Mesenchymal stem cell (in vitro differentiated cells and primary cell): ENCODE measurements at regions not wholly inside any gene's neighbourhood (a gene's known extent, or its start where the extent isn't known, plus 50 kb on each side); places are given as distances from the start of the nearest gene placed in this dataset.
"Not testable (repeated sequence)": the region's sequence is repeated elsewhere in the genome, so short reads cannot be mapped to it uniquely, and the experiment has no call there.

Experiments
- DNase-seq: peaks from one replicate; pipeline ENCODE4 v3.0.0-alpha.2; 2013
- H2AFZ ChIP-seq: one replicate; pipeline ENCODE4 v1.6.1; 2013; ENCODE audit warnings: low read depth, mild to moderate bottlenecking, control low read depth, inconsistent platforms, low read length, moderate library complexity
- H2AK5ac ChIP-seq: 2 replicates; pipeline ENCODE4 v1.6.1; 2013; ENCODE audit warnings: low read length, moderate library complexity, mild to moderate bottlenecking, inconsistent platforms; ENCODE audit not compliant: severe bottlenecking
- H2BK120ac ChIP-seq: one replicate; pipeline ENCODE4 v1.6.1; 2013; ENCODE audit warnings: low read depth, mild to moderate bottlenecking, inconsistent platforms, low read length, moderate library complexity
- H2BK12ac ChIP-seq, 2 experiments: one replicate each; pipeline ENCODE4 v1.6.1; 2013; ENCODE audit warnings: inconsistent platforms in 2 of 2, low read length in 2 of 2, mild to moderate bottlenecking in 2 of 2, moderate library complexity in 2 of 2, control low read depth in 1 of 2
- H2BK15ac ChIP-seq: one replicate; pipeline ENCODE4 v1.6.1; 2013; ENCODE audit warnings: mild to moderate bottlenecking, low read depth, inconsistent platforms; ENCODE audit not compliant: poor library complexity, severe bottlenecking
- H2BK5ac ChIP-seq: 2 replicates; pipeline ENCODE4 v1.6.1; 2013; ENCODE audit warnings: low read depth, mild to moderate bottlenecking, low read length, control low read depth, inconsistent platforms; ENCODE audit not compliant: poor library complexity, severe bottlenecking
- H3K14ac ChIP-seq, 2 experiments: one replicate each; pipeline ENCODE4 v1.6.1; 2013; ENCODE audit warnings: inconsistent platforms in 2 of 2, low read length in 2 of 2, control low read depth in 1 of 2, mild to moderate bottlenecking in 1 of 2, moderate library complexity in 1 of 2
- H3K18ac ChIP-seq, 2 experiments: one replicate each; pipeline ENCODE4 v1.6.1; 2013; ENCODE audit warnings: inconsistent platforms in 2 of 2, low read length in 2 of 2, control low read depth in 1 of 2, low read depth in 1 of 2, mild to moderate bottlenecking in 1 of 2
- H3K23ac ChIP-seq, 2 experiments: one replicate each; pipeline ENCODE4 v1.6.1; 2013; ENCODE audit warnings: inconsistent platforms in 2 of 2, low read length in 2 of 2, mild to moderate bottlenecking in 2 of 2, moderate library complexity in 2 of 2, control low read depth in 1 of 2
- H3K27ac ChIP-seq: 2 replicates; pipeline ENCODE4 v1.5.1; 2013; ENCODE audit warnings: mild to moderate bottlenecking, moderate library complexity, low read length, control low read depth, inconsistent platforms; ENCODE audit not compliant: poor library complexity, severe bottlenecking
- H3K27me3 ChIP-seq, 2 experiments: 2 replicates each; pipeline versions ENCODE4 v1.6.1 to v1.7.0; 2013; ENCODE audit warnings: low read length in 2 of 2, mild to moderate bottlenecking in 2 of 2, moderate library complexity in 2 of 2, control low read depth in 1 of 2, inconsistent platforms in 1 of 2; ENCODE audit not compliant: control insufficient read depth in 1 of 2, insufficient read depth in 1 of 2
- H3K36me3 ChIP-seq, 2 experiments: 2 replicates each; pipeline versions ENCODE4 v1.6.1 to v1.7.0; 2013; ENCODE audit warnings: low read length in 2 of 2, control low read depth in 1 of 2, inconsistent platforms in 1 of 2, low read depth in 1 of 2, mild to moderate bottlenecking in 1 of 2; ENCODE audit not compliant: insufficient read depth in 2 of 2, control insufficient read depth in 1 of 2
- H3K4ac ChIP-seq, 2 experiments: one replicate each; pipeline ENCODE4 v1.6.1; 2013; ENCODE audit warnings: inconsistent platforms in 2 of 2, low read length in 2 of 2, mild to moderate bottlenecking in 2 of 2, moderate library complexity in 2 of 2, control low read depth in 1 of 2, low read depth in 1 of 2
- H3K4me1 ChIP-seq: 2 replicates; pipeline ENCODE4 v1.6.1; 2013; ENCODE audit warnings: low read depth, low read length, control low read depth; ENCODE audit not compliant: control insufficient read depth, insufficient read depth
- H3K4me2 ChIP-seq: 2 replicates; pipeline ENCODE4 v1.6.1; 2013; ENCODE audit warnings: low read length, mild to moderate bottlenecking, inconsistent platforms; ENCODE audit not compliant: poor library complexity, severe bottlenecking
- H3K4me3 ChIP-seq, 2 experiments: 2 replicates each; pipeline versions ENCODE4 v1.5.1 to v1.7.0; 2013; ENCODE audit warnings: low read length in 2 of 2, mild to moderate bottlenecking in 2 of 2, control low read depth in 1 of 2, low read depth in 1 of 2; ENCODE audit not compliant: insufficient read depth in 1 of 2
- H3K79me1 ChIP-seq: replicated peaks from 2 replicates; pipeline ENCODE4 v1.6.1; 2013; ENCODE audit warnings: mild to moderate bottlenecking, control low read depth, low read length, inconsistent platforms; ENCODE audit not compliant: poor library complexity, severe bottlenecking
- H3K9ac ChIP-seq: 2 replicates; pipeline ENCODE4 v1.7.0; 2013; ENCODE audit warnings: mild to moderate bottlenecking, low read length, moderate library complexity
- H3K9me3 ChIP-seq: 2 replicates; pipeline ENCODE4 v1.7.0; 2013; ENCODE audit warnings: mild to moderate bottlenecking, low read length; ENCODE audit not compliant: control insufficient read depth
- H4K8ac ChIP-seq: one replicate; pipeline ENCODE4 v1.6.1; 2013; ENCODE audit warnings: inconsistent platforms, mild to moderate bottlenecking, low read length, moderate library complexity
- H4K91ac ChIP-seq: one replicate; pipeline ENCODE4 v1.6.1; 2013; ENCODE audit warnings: mild to moderate bottlenecking, low read length, inconsistent platforms
- WGBS: methylation state at CpG from one replicate; pipeline ENCODE4 v1.1.7; 2013; ENCODE audit warnings: mixed read lengths; 5-methylcytosine and 5-hydroxymethylcytosine counted together

GRCh38 chr7:149669121-149669818 is 104.1 kb downstream of the ZNF467 start:
- H4K8ac ChIP-seq, result no peak overlapping the region
- H3K4ac ChIP-seq, result no peak overlapping the region
- no peak overlapping the region for H3K4me3 ChIP-seq
- H3K9ac ChIP-seq, result no peak overlapping the region
- H3K4me1 ChIP-seq, result no peaks in the 10 kb centered on the region
- no peak overlapping the region for H2BK120ac ChIP-seq
- H2AK5ac ChIP-seq, result no peak overlapping the region
- no CpG with 5 or more reads among the region's 7 CpGs for WGBS
- H3K27me3 ChIP-seq, result peaks cover 23 to 26% of the 10 kb centered on the region in 2 experiments
- no peak overlapping the region for H2BK12ac ChIP-seq
- no peak overlapping the region for H3K4me2 ChIP-seq
- no peak overlapping the region for H3K23ac ChIP-seq
- H3K9me3 ChIP-seq, result no peaks in the 10 kb centered on the region
- H4K91ac ChIP-seq, result no peak overlapping the region
- no peaks in the 10 kb centered on the region for H3K36me3 ChIP-seq
- no peak overlapping the region for H2AFZ ChIP-seq
- H3K14ac ChIP-seq, result no peak overlapping the region
- peak; percentile 35 for DNase-seq
- no peak overlapping the region for H2BK15ac ChIP-seq
- no peak overlapping the region for H3K18ac ChIP-seq
- no peak overlapping the region for H2BK5ac ChIP-seq
- H3K79me1 ChIP-seq, result no peaks in the 10 kb centered on the region
- no peak overlapping the region for H3K27ac ChIP-seq

- 80% methylated on average over 1 of the region's 1 CpG for WGBS
These were observed 106.9 kb downstream of the ZNF467 start for GRCh38 chr7:149666360-149666945.

GRCh38 chr7:149665618-149666017 is 107.8 kb downstream of the ZNF467 start:
- H3K18ac ChIP-seq, H2BK5ac ChIP-seq, H3K4ac ChIP-seq, H3K4me1 ChIP-seq, H3K9ac ChIP-seq, H3K36me3 ChIP-seq, H3K79me1 ChIP-seq, H4K91ac ChIP-seq, H3K14ac ChIP-seq, H2AK5ac ChIP-seq, H2AFZ ChIP-seq, H3K4me3 ChIP-seq, DNase-seq, H3K27ac ChIP-seq, H3K23ac ChIP-seq, H4K8ac ChIP-seq, H2BK15ac ChIP-seq, H2BK120ac ChIP-seq, H2BK12ac ChIP-seq, H3K4me2 ChIP-seq, H3K9me3 ChIP-seq: not testable (repeated sequence)
- H3K27me3 ChIP-seq, result peaks cover 10 to 14% of the 10 kb centered on the region in 2 experiments
- WGBS, result 44% methylated on average over 2 of the region's 2 CpGs

More at GRCh38 chr7:149666360-149666945, 106.9 kb downstream of the ZNF467 start:
- H3K14ac ChIP-seq, result no peak overlapping the region
- no peak overlapping the region for H3K18ac ChIP-seq
- no peak overlapping the region for H2BK12ac ChIP-seq
- H3K27me3 ChIP-seq, result peaks cover 10 to 14% of the 10 kb centered on the region in 2 experiments
- H3K4me1 ChIP-seq, result no peaks in the 10 kb centered on the region
- H3K4me2 ChIP-seq, result no peak overlapping the region
- H3K4me3 ChIP-seq, result no peak overlapping the region
- H3K36me3 ChIP-seq, result no peaks in the 10 kb centered on the region
- no peaks in the 10 kb centered on the region for H3K79me1 ChIP-seq
- H4K91ac ChIP-seq, result no peak overlapping the region
- no peak overlapping the region for H2AFZ ChIP-seq
- H2BK15ac ChIP-seq, result no peak overlapping the region
- no peak for DNase-seq
- peaks cover 8% of the 10 kb centered on the region for H3K9me3 ChIP-seq
- H3K27ac ChIP-seq, result no peak overlapping the region
- H3K9ac ChIP-seq, result no peak overlapping the region
- no peak overlapping the region for H4K8ac ChIP-seq
- no peak overlapping the region for H2BK5ac ChIP-seq
- no peak overlapping the region for H2BK120ac ChIP-seq
- no peak overlapping the region for H3K23ac ChIP-seq
- H2AK5ac ChIP-seq, result no peak overlapping the region
- no peak overlapping the region for H3K4ac ChIP-seq

DNA sequence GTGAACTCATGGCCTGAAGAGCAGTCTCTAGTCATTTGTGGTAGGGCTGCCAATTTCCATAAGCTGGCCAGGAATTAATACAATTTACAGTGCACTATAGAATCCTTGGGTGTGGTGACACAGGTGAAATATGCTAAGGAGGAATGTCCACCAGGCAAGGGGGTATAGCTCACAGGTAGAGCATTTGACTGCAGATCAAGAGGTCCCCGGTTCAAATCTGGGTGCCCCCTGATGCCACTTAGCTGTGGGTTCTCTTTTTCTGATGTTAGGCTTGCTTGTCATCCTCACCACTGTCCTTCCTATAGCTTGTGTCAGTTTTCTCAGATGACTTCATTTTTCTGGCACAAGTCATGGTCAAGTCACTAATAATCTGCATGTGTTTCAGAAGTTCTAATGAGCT is 108.7 kb downstream of the ZNF467 start:
- Histone ChIP-seq H3K4me3 (no peak overlapping the region), H2AK5ac (no peak overlapping the region), H3K4me1 (no peaks in the 10 kb centered on the region), H3K9ac (no peak overlapping the region), H3K27me3 (peaks cover 10 to 14% of the 10 kb centered on the region in 2 experiments), H3K4me2 (no peak overlapping the region), H3K9me3 (peaks cover 8% of the 10 kb centered on the region), H4K8ac (no peak overlapping the region), H2BK120ac (no peak overlapping the region), H3K36me3 (no peaks in the 10 kb centered on the region), H2BK5ac (no peak overlapping the region), H3K18ac (no peak overlapping the region), H3K23ac (no peak overlapping the region), H3K14ac (no peak overlapping the region), H4K91ac (no peak overlapping the region), H2BK15ac (no peak overlapping the region), H2AFZ (no peak overlapping the region), H3K79me1 (no peaks in the 10 kb centered on the region), H3K27ac (no peak overlapping the region), H3K4ac (no peak overlapping the region), H2BK12ac (no peak overlapping the region)
- WGBS, result 82% methylated on average over 1 of the region's 1 CpG
- DNase-seq, result no peak
